K562 (cell line): ENCODE measurements at regions not wholly inside any gene's neighbourhood (a gene's known extent, or its start where the extent isn't known, plus 50 kb on each side); places are given as distances from the start of the nearest gene placed in this dataset.

Experiments used
- CHD4 ChIP-seq: fragments of 200-600 bp; sonication (generic); IDR thresholded peaks from 3 replicates; pipeline ENCODE4 v1.6.1; 2012; ENCODE audit warnings: low read depth, mild to moderate bottlenecking, mixed read lengths, low read length, inconsistent platforms; ENCODE audit not compliant: insufficient read depth, insufficient replicate concordance, poor library complexity, severe bottlenecking
- CREB1 ChIP-seq, 2 experiments: sonication (generic) in 1 of 2; formaldehyde crosslinking in 1 of 2; IDR thresholded peaks; 2 replicates each; pipeline versions ENCODE4 v1.6.1 to v1.8.0; 2012 to 2022; ENCODE audit warnings: inconsistent platforms in 1 of 2, mild to moderate bottlenecking in 1 of 2, missing genetic modification reagents in 1 of 2, moderate library complexity in 1 of 2
- NBN ChIP-seq: fragments of 450-650 bp; IDR thresholded peaks from 2 replicates; pipeline ENCODE4 v1.6.1; 2016; ENCODE audit warnings: low read depth, mild to moderate bottlenecking
- SRSF3 ChIP-seq: fragments of 200-400 bp; formaldehyde crosslinking; IDR thresholded peaks from 2 replicates; pipeline ENCODE4 v1.6.1; 2016; ENCODE audit warnings: mild to moderate bottlenecking, low read length, moderate library complexity; ENCODE audit not compliant: insufficient read depth
- TARDBP ChIP-seq: fragments of 450-650 bp; IDR thresholded peaks from 2 replicates; pipeline ENCODE4 v1.6.1; 2016
- TBL1XR1 ChIP-seq, 2 experiments: IDR thresholded peaks; 2 replicates each; pipeline ENCODE4 v1.6.1; 2012; ENCODE audit warnings: improper control_type of control experiment in 2 of 2, low read length in 2 of 2, mild to moderate bottlenecking in 1 of 2
- ZNF175 ChIP-seq: fragments of 200-800 bp; sonication (Bioruptor generic); IDR thresholded peaks from 2 replicates; pipeline ENCODE4 v1.6.1; 2016; ENCODE audit warnings: low read depth, mild to moderate bottlenecking, missing genetic modification characterization, missing compliant biosample characterization
- ZNF232 ChIP-seq: sonication (generic); formaldehyde crosslinking; IDR thresholded peaks from 2 replicates; pipeline ENCODE4 v1.8.0; 2022; ENCODE audit warnings: mild to moderate bottlenecking, missing genetic modification reagents
- ZNF445 ChIP-seq: fragments of 250-450 bp; sonication (Bioruptor Pico); IDR thresholded peaks from 2 replicates; pipeline ENCODE4 v1.4.0; 2020; ENCODE audit warnings: low read depth, mild to moderate bottlenecking, moderate library complexity
- TF ChIP-seq, protein P1 (sequence below): sonication (generic); formaldehyde crosslinking; IDR thresholded peaks from 2 replicates; pipeline ENCODE4 v1.8.0; 2022; ENCODE audit warnings: mild to moderate bottlenecking, missing genetic modification reagents
- TF ChIP-seq, protein P2 (sequence below): fragments of 250-450 bp; sonication (Bioruptor Pico); IDR thresholded peaks from 2 replicates; pipeline ENCODE4 v1.5.1; 2021; ENCODE audit warnings: mild to moderate bottlenecking
- TF ChIP-seq, protein P3 (sequence below), 3 experiments: IDR thresholded peaks in 2 of 3; conservative IDR thresholded peaks in 1 of 3; 2 replicates each; pipeline ENCODE4 v1.5.1; 2011 to 2012; ENCODE audit warnings: low read length in 3 of 3, mild to moderate bottlenecking in 3 of 3, control low read depth in 2 of 3, improper control_type of control experiment in 1 of 3, inconsistent platforms in 1 of 3, low read depth in 1 of 3, mixed read lengths in 1 of 3, moderate library complexity in 1 of 3; ENCODE audit not compliant: insufficient read depth in 2 of 3

DNA sequence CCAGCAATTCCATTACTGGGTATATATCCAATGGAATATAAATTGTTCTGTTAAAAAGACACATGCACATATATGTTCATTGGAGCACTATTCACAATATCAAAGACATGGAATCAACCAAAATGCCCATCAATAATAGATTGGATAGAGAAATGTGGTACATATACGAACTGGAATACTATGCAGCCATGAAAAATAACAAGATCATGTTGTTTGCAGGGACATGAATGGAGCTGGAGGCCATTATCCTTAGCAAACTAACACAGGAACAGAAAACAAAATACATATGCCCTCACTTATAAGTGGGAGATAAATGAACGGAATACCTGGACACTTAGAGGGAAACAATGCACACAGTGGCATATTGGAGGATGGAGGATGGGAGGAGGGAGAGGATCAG lies 355.8 kb downstream of the CCDC85A start:
- TF ChIP-seq, protein P1, sequence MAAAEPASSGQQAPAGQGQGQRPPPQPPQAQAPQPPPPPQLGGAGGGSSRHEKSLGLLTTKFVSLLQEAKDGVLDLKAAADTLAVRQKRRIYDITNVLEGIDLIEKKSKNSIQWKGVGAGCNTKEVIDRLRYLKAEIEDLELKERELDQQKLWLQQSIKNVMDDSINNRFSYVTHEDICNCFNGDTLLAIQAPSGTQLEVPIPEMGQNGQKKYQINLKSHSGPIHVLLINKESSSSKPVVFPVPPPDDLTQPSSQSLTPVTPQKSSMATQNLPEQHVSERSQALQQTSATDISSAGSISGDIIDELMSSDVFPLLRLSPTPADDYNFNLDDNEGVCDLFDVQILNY (CRISPR knock-in tag) = no peak
- TF ChIP-seq, protein P2, sequence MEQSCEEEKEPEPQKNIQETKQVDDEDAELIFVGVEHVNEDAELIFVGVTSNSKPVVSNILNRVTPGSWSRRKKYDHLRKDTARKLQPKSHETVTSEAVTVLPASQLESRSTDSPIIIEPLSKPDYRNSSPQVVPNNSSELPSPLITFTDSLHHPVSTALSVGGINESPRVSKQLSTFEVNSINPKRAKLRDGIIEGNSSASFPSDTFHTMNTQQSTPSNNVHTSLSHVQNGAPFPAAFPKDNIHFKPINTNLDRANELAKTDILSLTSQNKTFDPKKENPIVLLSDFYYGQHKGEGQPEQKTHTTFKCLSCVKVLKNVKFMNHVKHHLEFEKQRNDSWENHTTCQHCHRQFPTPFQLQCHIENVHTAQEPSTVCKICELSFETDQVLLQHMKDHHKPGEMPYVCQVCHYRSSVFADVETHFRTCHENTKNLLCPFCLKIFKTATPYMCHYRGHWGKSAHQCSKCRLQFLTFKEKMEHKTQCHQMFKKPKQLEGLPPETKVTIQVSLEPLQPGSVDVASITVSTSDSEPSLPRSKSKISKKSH (CRISPR knock-in tag) = no peak
- TF ChIP-seq ZNF175 (no peak), ZNF232 (CRISPR knock-in tag) (no peak), TBL1XR1 (IDR thresholded peaks at IDR 0.05; ENCODE audit: low read length in 2 of 2) (no peak), CREB1 (IDR thresholded peaks at IDR 0.05) (no peak), CREB1 (CRISPR knock-in tag; IDR thresholded peaks at IDR 0.05) (no peak), NBN (no peak), CHD4 (no peak), SRSF3 (no peak), ZNF445 (CRISPR knock-in tag) (no peak), TARDBP (no peak)
- TF ChIP-seq, protein P3, sequence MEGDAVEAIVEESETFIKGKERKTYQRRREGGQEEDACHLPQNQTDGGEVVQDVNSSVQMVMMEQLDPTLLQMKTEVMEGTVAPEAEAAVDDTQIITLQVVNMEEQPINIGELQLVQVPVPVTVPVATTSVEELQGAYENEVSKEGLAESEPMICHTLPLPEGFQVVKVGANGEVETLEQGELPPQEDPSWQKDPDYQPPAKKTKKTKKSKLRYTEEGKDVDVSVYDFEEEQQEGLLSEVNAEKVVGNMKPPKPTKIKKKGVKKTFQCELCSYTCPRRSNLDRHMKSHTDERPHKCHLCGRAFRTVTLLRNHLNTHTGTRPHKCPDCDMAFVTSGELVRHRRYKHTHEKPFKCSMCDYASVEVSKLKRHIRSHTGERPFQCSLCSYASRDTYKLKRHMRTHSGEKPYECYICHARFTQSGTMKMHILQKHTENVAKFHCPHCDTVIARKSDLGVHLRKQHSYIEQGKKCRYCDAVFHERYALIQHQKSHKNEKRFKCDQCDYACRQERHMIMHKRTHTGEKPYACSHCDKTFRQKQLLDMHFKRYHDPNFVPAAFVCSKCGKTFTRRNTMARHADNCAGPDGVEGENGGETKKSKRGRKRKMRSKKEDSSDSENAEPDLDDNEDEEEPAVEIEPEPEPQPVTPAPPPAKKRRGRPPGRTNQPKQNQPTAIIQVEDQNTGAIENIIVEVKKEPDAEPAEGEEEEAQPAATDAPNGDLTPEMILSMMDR (IDR thresholded peaks at IDR 0.05 in 2 of 3, conservative IDR thresholded peaks at IDR 0.05 in 1 of 3; ENCODE audit: insufficient read depth in 2 of 3, low read depth in 1 of 3, low read length in 3 of 3) = no peak
